Endodermal cell (in vitro differentiated cells): ENCODE measurements at regions not wholly inside any gene's neighbourhood (a gene's known extent, or its start where the extent isn't known, plus 50 kb on each side); places are given as distances from the start of the nearest gene placed in this dataset.
A peak's percentile ranks its signal among the peaks of the same experiment; 100 is the strongest.

ENCODE experiments used
- DNase-seq: peaks from one replicate; pipeline ENCODE4 v3.0.0-alpha.2; 2017
- H3K27ac ChIP-seq: 2 replicates; pipeline ENCODE4 v1.5.1; 2013; ENCODE audit warnings: mild to moderate bottlenecking, low read depth, low read length, moderate library complexity
- H3K27me3 ChIP-seq: 2 replicates; pipeline ENCODE4 v1.6.1; 2013; ENCODE audit warnings: mild to moderate bottlenecking, low read length, moderate library complexity; ENCODE audit not compliant: insufficient read depth, control insufficient read depth, poor library complexity, severe bottlenecking
- H3K36me3 ChIP-seq: 2 replicates; pipeline ENCODE4 v1.7.0; 2013; ENCODE audit warnings: mild to moderate bottlenecking, low read length, moderate library complexity; ENCODE audit not compliant: control insufficient read depth, insufficient read depth
- H3K4me1 ChIP-seq: one replicate; pipeline ENCODE4 v1.7.0; 2013; ENCODE audit warnings: low read length; ENCODE audit not compliant: control insufficient read depth, insufficient read depth
- H3K4me3 ChIP-seq: 2 replicates; pipeline ENCODE4 v1.5.1; 2013; ENCODE audit warnings: mild to moderate bottlenecking, low read length, moderate library complexity
- H3K9ac ChIP-seq: 2 replicates; pipeline ENCODE4 v1.6.1; 2013; ENCODE audit warnings: mild to moderate bottlenecking, low read length, moderate library complexity; ENCODE audit not compliant: poor library complexity, severe bottlenecking; ENCODE audit errors: extremely low read depth
- H3K9me3 ChIP-seq: 2 replicates; pipeline ENCODE4 v1.6.1; 2013; ENCODE audit warnings: mild to moderate bottlenecking, low read length, moderate library complexity; ENCODE audit not compliant: control insufficient read depth
- H3K27ac Mint-ChIP-seq: 2 replicates; pipeline ENCODE4 v1.8.0; 2020; ENCODE audit warnings: mixed read lengths
- H3K27me3 Mint-ChIP-seq: 2 replicates; pipeline ENCODE4 v1.8.0; 2021; ENCODE audit warnings: mild to moderate bottlenecking, mixed read lengths; ENCODE audit not compliant: insufficient read depth
- H3K36me3 Mint-ChIP-seq: 2 replicates; pipeline ENCODE4 v1.8.0; 2020; ENCODE audit warnings: low read depth, mixed read lengths
- H3K4me1 Mint-ChIP-seq: 2 replicates; pipeline ENCODE4 v1.8.0; 2020; ENCODE audit warnings: mixed read lengths
- H3K4me3 Mint-ChIP-seq: 2 replicates; pipeline ENCODE4 v1.8.0; 2020; ENCODE audit warnings: mild to moderate bottlenecking, moderate library complexity, mixed read lengths
- H3K9me3 Mint-ChIP-seq: 2 replicates; pipeline ENCODE4 v1.8.0; 2020; ENCODE audit warnings: mild to moderate bottlenecking, mixed read lengths
- WGBS, 2 experiments: methylation state at CpG; one replicate each; pipeline versions ENCODE4 v1.1.5 to v1.1.7; 2013; ENCODE audit warnings: missing lambda C conversion rate in 2 of 2, mixed read lengths in 1 of 2; ENCODE audit not compliant: insufficient coverage in 1 of 2, insufficient read length in 1 of 2; 5-methylcytosine and 5-hydroxymethylcytosine counted together
- TF ChIP-seq, protein P1 (sequence below): fragments of 200-600 bp; sonication (generic); conservative IDR thresholded peaks from 2 replicates; pipeline ENCODE4 v1.5.0; 2021; ENCODE audit warnings: antibody characterized with exemption, mild to moderate bottlenecking

DNA sequence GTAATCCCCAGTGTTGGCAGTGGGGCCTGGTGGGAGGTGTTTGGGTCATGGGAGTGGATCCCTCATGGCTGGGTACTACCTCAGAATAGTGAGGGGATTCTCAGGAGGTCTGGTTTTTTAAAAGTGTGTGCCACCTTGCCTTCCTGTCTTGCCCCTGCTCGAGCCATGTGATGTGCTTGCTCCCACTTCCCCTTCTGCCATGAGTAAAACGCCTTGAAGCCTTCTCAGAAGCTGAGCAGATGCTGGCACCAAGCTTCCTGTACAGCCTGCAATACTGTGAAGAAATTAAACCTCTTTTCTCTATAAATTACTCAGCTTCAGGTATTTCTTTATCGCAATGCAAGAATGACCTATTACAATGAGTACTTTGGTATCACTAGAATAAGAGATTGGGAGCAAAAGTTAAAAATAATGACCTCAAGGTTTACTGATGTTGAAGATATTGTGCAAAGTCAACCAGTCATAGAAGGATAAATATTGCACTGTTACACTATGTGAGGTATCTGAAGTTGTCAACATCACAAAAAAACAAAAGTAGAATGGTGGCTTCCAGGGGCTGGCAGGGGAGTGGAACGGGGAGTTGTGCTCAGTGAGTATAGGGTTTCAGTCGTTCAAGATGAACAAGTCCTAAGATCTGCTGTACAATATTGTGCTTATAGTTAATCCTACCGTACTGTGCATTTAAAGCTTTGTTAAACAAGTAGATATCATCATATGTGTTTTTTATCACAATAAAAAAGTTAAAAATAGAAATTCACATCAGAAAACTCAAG lies 938.3 kb upstream of the CNTNAP5 start:
- H3K27me3 ChIP-seq = no peaks in the 10 kb centered on the region
- H3K4me1 ChIP-seq = no peaks in the 10 kb centered on the region
- Mint-ChIP-seq H3K27me3 (no peaks in the 10 kb centered on the region), H3K36me3 (no peaks in the 10 kb centered on the region), H3K9me3 (no peaks in the 10 kb centered on the region), H3K4me1 (no peaks in the 10 kb centered on the region), H3K4me3 (no peak overlapping the region), H3K27ac (no peak overlapping the region)
- TF ChIP-seq, protein P1, sequence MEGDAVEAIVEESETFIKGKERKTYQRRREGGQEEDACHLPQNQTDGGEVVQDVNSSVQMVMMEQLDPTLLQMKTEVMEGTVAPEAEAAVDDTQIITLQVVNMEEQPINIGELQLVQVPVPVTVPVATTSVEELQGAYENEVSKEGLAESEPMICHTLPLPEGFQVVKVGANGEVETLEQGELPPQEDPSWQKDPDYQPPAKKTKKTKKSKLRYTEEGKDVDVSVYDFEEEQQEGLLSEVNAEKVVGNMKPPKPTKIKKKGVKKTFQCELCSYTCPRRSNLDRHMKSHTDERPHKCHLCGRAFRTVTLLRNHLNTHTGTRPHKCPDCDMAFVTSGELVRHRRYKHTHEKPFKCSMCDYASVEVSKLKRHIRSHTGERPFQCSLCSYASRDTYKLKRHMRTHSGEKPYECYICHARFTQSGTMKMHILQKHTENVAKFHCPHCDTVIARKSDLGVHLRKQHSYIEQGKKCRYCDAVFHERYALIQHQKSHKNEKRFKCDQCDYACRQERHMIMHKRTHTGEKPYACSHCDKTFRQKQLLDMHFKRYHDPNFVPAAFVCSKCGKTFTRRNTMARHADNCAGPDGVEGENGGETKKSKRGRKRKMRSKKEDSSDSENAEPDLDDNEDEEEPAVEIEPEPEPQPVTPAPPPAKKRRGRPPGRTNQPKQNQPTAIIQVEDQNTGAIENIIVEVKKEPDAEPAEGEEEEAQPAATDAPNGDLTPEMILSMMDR = no peak
- no peak overlapping the region for H3K9ac ChIP-seq
- no peaks in the 10 kb centered on the region for H3K9me3 ChIP-seq
- no peaks in the 10 kb centered on the region for H3K36me3 ChIP-seq
- WGBS, 2 experiments = 60 to 83% methylated on average over 1 to 6 of the region's 6 CpGs
- H3K4me3 ChIP-seq = no peak overlapping the region
- no peak for DNase-seq
- no peak overlapping the region for H3K27ac ChIP-seq

DNA sequence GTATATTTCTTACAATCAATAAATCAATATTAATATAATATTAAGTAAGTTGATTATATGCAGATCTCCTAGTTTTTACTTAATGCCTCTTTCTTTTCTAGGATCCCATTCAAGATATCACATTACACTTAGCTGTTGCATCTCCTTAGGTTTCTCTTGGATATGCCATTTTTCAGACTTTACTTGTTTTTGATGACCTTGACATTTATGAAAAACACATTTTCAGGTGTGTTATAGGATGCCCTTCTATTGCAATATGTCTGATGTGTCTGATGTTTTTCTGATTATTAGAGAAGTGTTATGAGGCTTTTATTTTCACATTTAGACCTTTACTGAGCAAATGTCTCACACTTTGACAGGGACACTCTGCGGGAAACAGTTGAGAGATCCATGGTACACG lies 933.6 kb upstream of the CNTNAP5 start:
- Histone ChIP-seq H3K9ac (no peak overlapping the region), H3K27ac (no peak overlapping the region), H3K36me3 (no peaks in the 10 kb centered on the region), H3K4me1 (peaks cover 7% of the 10 kb centered on the region), H3K4me3 (no peak overlapping the region), H3K27me3 (no peaks in the 10 kb centered on the region), H3K9me3 (peaks cover 15% of the 10 kb centered on the region)
- peaks cover 4% of the 10 kb centered on the region for H3K36me3 Mint-ChIP-seq
- no peak overlapping the region for H3K4me3 Mint-ChIP-seq
- H3K27ac Mint-ChIP-seq = no peak overlapping the region
- TF ChIP-seq, protein P1 = no peak
- no peak for DNase-seq
- peaks cover 8% of the 10 kb centered on the region for H3K4me1 Mint-ChIP-seq
- WGBS, 2 experiments = 97% methylated on average over 2 of the region's 2 CpGs; no CpG with 5 or more reads in 1 of the 2 experiments
- peaks cover 19% of the 10 kb centered on the region for H3K9me3 Mint-ChIP-seq
- H3K27me3 Mint-ChIP-seq = no peaks in the 10 kb centered on the region

DNA sequence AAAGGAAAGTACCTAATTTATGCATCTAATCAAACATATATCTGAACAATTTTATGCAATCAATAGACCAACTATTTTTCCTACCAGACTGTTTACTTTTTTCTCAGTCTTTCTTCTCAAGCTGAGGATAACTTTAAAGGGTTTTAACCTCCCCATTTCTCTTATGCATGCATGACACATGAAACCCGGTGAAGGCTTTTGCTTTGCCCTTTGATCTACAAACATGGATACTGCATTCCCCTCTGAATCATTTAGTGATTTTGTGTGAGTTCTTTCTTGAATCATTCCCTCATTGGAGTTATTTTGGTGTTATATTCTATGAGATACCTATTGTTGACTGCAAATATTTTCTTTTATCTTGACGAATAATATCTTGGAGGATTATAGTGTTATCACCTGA lies 931.9 kb upstream of the CNTNAP5 start:
- H3K9ac ChIP-seq = no peak overlapping the region
- H3K27me3 ChIP-seq = no peaks in the 10 kb centered on the region
- H3K36me3 ChIP-seq = no peaks in the 10 kb centered on the region
- H3K9me3 ChIP-seq = peaks cover 15% of the 10 kb centered on the region
- H3K4me1 ChIP-seq = peaks cover 7% of the 10 kb centered on the region
- H3K27ac ChIP-seq = no peak overlapping the region
- Mint-ChIP-seq H3K27ac (no peak overlapping the region), H3K4me1 (peaks cover 8% of the 10 kb centered on the region), H3K9me3 (peaks cover 19% of the 10 kb centered on the region), H3K27me3 (no peaks in the 10 kb centered on the region), H3K4me3 (no peak overlapping the region), H3K36me3 (peaks cover 4% of the 10 kb centered on the region)
- H3K4me3 ChIP-seq = peak overlapping the region; percentile 20
- 86 to 94% methylated on average over 1 of the region's 2 CpGs for WGBS, 2 experiments
- TF ChIP-seq, protein P1 = no peak
- DNase-seq = no peak
